HG02588 (cell line): ENCODE measurements at regions not wholly inside any gene's neighbourhood (a gene's known extent, or its start where the extent isn't known, plus 50 kb on each side); places are given as distances from the start of the nearest gene placed in this dataset.
"Not testable (repeated sequence)": the region's sequence is repeated elsewhere in the genome, so short reads cannot be mapped to it uniquely, and the experiment has no call there.

Source experiments
- ATAC-seq: cut with Tn5 transposase; IDR thresholded peaks from one replicate; pipeline ENCODE4 v1.9.1; 2021; ENCODE audit warnings: mild to moderate bottlenecking, moderate library complexity; ENCODE audit not compliant: unreplicated experiment

GRCh38 chr16:17989255-17989654 is 347.3 kb downstream of the NPIPA8 start:
- no peak for ATAC-seq

- no peak for ATAC-seq
Measured at GRCh38 chr16:17988839-17989238, 347.7 kb downstream of the NPIPA8 start.

- ATAC-seq = no peak
Measured at GRCh38 chr16:17986991-17987390, 349.5 kb downstream of the NPIPA8 start.

GRCh38 chr16:17984810-17985209 is 351.7 kb downstream of the NPIPA8 start:
- no peak for ATAC-seq

GRCh38 chr16:17983847-17984639 is 352.5 kb downstream of the NPIPA8 start:
- ATAC-seq = no peak

- no peak for ATAC-seq
Measured at GRCh38 chr16:17983114-17983513, 353.4 kb downstream of the NPIPA8 start.

- no peak for ATAC-seq
Measured at GRCh38 chr16:17977260-17977659, 359.3 kb downstream of the NPIPA8 start.

- ATAC-seq = no peak
Measured at GRCh38 chr16:17972460-17972943, 364.0 kb downstream of the NPIPA8 start.

- ATAC-seq = no peak
Measured at GRCh38 chr16:17970816-17971331, 365.7 kb downstream of the NPIPA8 start.

- no peak for ATAC-seq
Measured at GRCh38 chr16:17970157-17970765, 366.3 kb downstream of the NPIPA8 start.

- no peak for ATAC-seq
Measured at GRCh38 chr16:17965133-17965900, 371.2 kb downstream of the NPIPA8 start.

- no peak for ATAC-seq
Measured at GRCh38 chr16:17964196-17964595, 372.3 kb downstream of the NPIPA8 start.

- ATAC-seq = no peak
Measured at GRCh38 chr16:17963185-17963836, 373.2 kb downstream of the NPIPA8 start.

- ATAC-seq = no peak
Measured at GRCh38 chr16:17962726-17963125, 373.8 kb downstream of the NPIPA8 start.

GRCh38 chr16:17961822-17962221 is 374.7 kb downstream of the NPIPA8 start:
- not testable (repeated sequence) for ATAC-seq

- ATAC-seq = no peak
Measured at GRCh38 chr16:17951378-17951777, 385.2 kb downstream of the NPIPA8 start.

- no peak for ATAC-seq
Measured at GRCh38 chr16:17949982-17950250, 386.6 kb downstream of the NPIPA8 start.

GRCh38 chr16:17949141-17949981 is 387.2 kb downstream of the NPIPA8 start:
- ATAC-seq = no peak

GRCh38 chr16:17947637-17948036 is 388.9 kb downstream of the NPIPA8 start:
- no peak for ATAC-seq

- ATAC-seq = no peak
Measured at GRCh38 chr16:17947165-17947564, 389.4 kb downstream of the NPIPA8 start.
